ENCODE measurements at regions not wholly inside any gene's neighbourhood (a gene's known extent, or its start where the extent isn't known, plus 50 kb on each side); places are given as distances from the start of the nearest gene placed in this dataset.
"Not testable (repeated sequence)": the region's sequence is repeated elsewhere in the genome, so short reads cannot be mapped to it uniquely, and the experiment has no call there.

GRCh38 chr6:141467041-141467440, 665.7 kb upstream of the GJE1 start:
- Histone ChIP-seq H3K27ac (peak overlapping the region in 1 of 2 donors; percentile 54), H3K4me3 (no peak overlapping the region)
- no peak for DNase-seq (ENCODE audit: low spot score)
- no peak for TF ChIP-seq CTCF (IDR thresholded peaks at IDR 0.05)

GRCh38 chr6:141464896-141465295, 667.8 kb upstream of the GJE1 start:
- Histone ChIP-seq H3K27ac (no peak overlapping the region), H3K4me3 (no peak overlapping the region)
- no peak for TF ChIP-seq CTCF (IDR thresholded peaks at IDR 0.05)
- no peak for DNase-seq (ENCODE audit: low spot score)

- Histone ChIP-seq H3K27ac (no peak overlapping the region), H3K4me3 (no peak overlapping the region)
- TF ChIP-seq CTCF (IDR thresholded peaks at IDR 0.05): no peak
- no peak for DNase-seq (ENCODE audit: low spot score)
These were observed 668.2 kb upstream of the GJE1 start for GRCh38 chr6:141464490-141464889.

- Histone ChIP-seq H3K27ac (peak overlapping the region; percentile 20 to 47), H3K4me3 (peak overlapping the region; percentile 47)
- no peak for DNase-seq (ENCODE audit: low spot score)
- TF ChIP-seq CTCF (IDR thresholded peaks at IDR 0.05): no peak
These were observed 669.3 kb upstream of the GJE1 start for GRCh38 chr6:141463237-141463977.

GRCh38 chr6:141460743-141461484, 671.8 kb upstream of the GJE1 start:
- TF ChIP-seq CTCF (IDR thresholded peaks at IDR 0.05): no peak
- no peak overlapping the region for H3K4me3 ChIP-seq
- no peak overlapping the region for H3K27ac ChIP-seq
- DNase-seq (ENCODE audit: low spot score): no peak

- not testable (repeated sequence) for H3K4me3 ChIP-seq; DNase-seq (ENCODE audit: low spot score); H3K27ac ChIP-seq
These were observed 672.5 kb upstream of the GJE1 start for GRCh38 chr6:141460245-141460644.

GRCh38 chr6:141457984-141458383, 674.7 kb upstream of the GJE1 start:
- H3K4me3 ChIP-seq; H3K27ac ChIP-seq; DNase-seq (ENCODE audit: low spot score): not testable (repeated sequence)

GRCh38 chr6:141452354-141452686, 680.4 kb upstream of the GJE1 start:
- no peak overlapping the region for H3K27ac ChIP-seq
- H3K4me3 ChIP-seq: no peak overlapping the region
- TF ChIP-seq CTCF (IDR thresholded peaks at IDR 0.05): no peak
- DNase-seq (ENCODE audit: low spot score): no peak

Data from coronary artery (tissue), 2 donors.